Mesendoderm (in vitro differentiated cells): ENCODE measurements at regions not wholly inside any gene's neighbourhood (a gene's known extent, or its start where the extent isn't known, plus 50 kb on each side); places are given as distances from the start of the nearest gene placed in this dataset.

Experiments
- DNase-seq: peaks from one replicate; pipeline ENCODE4 v3.0.0; 2013
- H2AK5ac ChIP-seq: 2 replicates; pipeline ENCODE4 v1.6.1; 2013; ENCODE audit warnings: low read length, inconsistent platforms
- H2BK120ac ChIP-seq: 2 replicates; pipeline ENCODE4 v1.6.1; 2013; ENCODE audit warnings: low read depth, mild to moderate bottlenecking, low read length, moderate library complexity, mixed read lengths
- H2BK15ac ChIP-seq: replicated peaks from 2 replicates; pipeline ENCODE4 v1.6.1; 2013; ENCODE audit warnings: low read depth, mild to moderate bottlenecking, moderate library complexity
- H2BK5ac ChIP-seq: 2 replicates; pipeline ENCODE4 v1.6.1; 2013; ENCODE audit warnings: low read length, inconsistent platforms
- H3K18ac ChIP-seq: 2 replicates; pipeline ENCODE4 v1.6.1; 2013; ENCODE audit warnings: mild to moderate bottlenecking, low read length, mixed read lengths
- H3K23ac ChIP-seq: one replicate; pipeline ENCODE4 v1.6.1; 2013; ENCODE audit warnings: low read length
- H3K27ac ChIP-seq: 2 replicates; pipeline ENCODE4 v1.5.1; 2013; ENCODE audit warnings: low read depth, mild to moderate bottlenecking, inconsistent platforms, low read length, moderate library complexity
- H3K27me3 ChIP-seq: 2 replicates; pipeline ENCODE4 v1.6.1; 2013; ENCODE audit warnings: low read length, control low read depth, mild to moderate bottlenecking, inconsistent platforms; ENCODE audit not compliant: insufficient read depth, poor library complexity
- H3K36me3 ChIP-seq: 2 replicates; pipeline ENCODE4 v1.6.1; 2013; ENCODE audit warnings: low read length, inconsistent platforms; ENCODE audit not compliant: control insufficient read depth, insufficient read depth
- H3K4ac ChIP-seq: one replicate; pipeline ENCODE4 v1.6.1; 2013; ENCODE audit warnings: low read depth, mild to moderate bottlenecking, low read length, moderate library complexity
- H3K4me1 ChIP-seq: 2 replicates; pipeline ENCODE4 v1.6.1; 2013; ENCODE audit warnings: low read depth, low read length, inconsistent platforms; ENCODE audit not compliant: control insufficient read depth
- H3K4me2 ChIP-seq: 2 replicates; pipeline ENCODE4 v1.6.1; 2013; ENCODE audit warnings: low read length
- H3K4me3 ChIP-seq: 2 replicates; pipeline ENCODE4 v1.5.1; 2013; ENCODE audit warnings: mild to moderate bottlenecking, low read length
- H3K56ac ChIP-seq: one replicate; pipeline ENCODE4 v1.6.1; 2013; ENCODE audit warnings: low read length
- H3K79me1 ChIP-seq: 2 replicates; pipeline ENCODE4 v1.6.1; 2013; ENCODE audit warnings: low read length, inconsistent platforms
- H3K79me2 ChIP-seq: 2 replicates; pipeline ENCODE4 v1.6.1; 2013; ENCODE audit warnings: mild to moderate bottlenecking, low read length; ENCODE audit not compliant: control insufficient read depth, insufficient read depth
- H3K9ac ChIP-seq: 2 replicates; pipeline ENCODE4 v1.6.1; 2013; ENCODE audit warnings: low read length, inconsistent platforms
- H4K5ac ChIP-seq: one replicate; pipeline ENCODE4 v1.6.1; 2013; ENCODE audit warnings: low read length
- H4K8ac ChIP-seq: one replicate; pipeline ENCODE4 v1.6.1; 2013; ENCODE audit warnings: low read depth, mild to moderate bottlenecking, control low read depth, low read length, moderate library complexity
- WGBS: extraction: QIAGEN DNeasy Blood & Tissue Kit; methylation state at CpG from one replicate; pipeline ENCODE4 v1.1.7; 2013; ENCODE audit warnings: low lambda C conversion rate, missing lambda C conversion rate; ENCODE audit not compliant: insufficient coverage; ENCODE audit errors: extremely low coverage; 5-methylcytosine and 5-hydroxymethylcytosine counted together

DNA sequence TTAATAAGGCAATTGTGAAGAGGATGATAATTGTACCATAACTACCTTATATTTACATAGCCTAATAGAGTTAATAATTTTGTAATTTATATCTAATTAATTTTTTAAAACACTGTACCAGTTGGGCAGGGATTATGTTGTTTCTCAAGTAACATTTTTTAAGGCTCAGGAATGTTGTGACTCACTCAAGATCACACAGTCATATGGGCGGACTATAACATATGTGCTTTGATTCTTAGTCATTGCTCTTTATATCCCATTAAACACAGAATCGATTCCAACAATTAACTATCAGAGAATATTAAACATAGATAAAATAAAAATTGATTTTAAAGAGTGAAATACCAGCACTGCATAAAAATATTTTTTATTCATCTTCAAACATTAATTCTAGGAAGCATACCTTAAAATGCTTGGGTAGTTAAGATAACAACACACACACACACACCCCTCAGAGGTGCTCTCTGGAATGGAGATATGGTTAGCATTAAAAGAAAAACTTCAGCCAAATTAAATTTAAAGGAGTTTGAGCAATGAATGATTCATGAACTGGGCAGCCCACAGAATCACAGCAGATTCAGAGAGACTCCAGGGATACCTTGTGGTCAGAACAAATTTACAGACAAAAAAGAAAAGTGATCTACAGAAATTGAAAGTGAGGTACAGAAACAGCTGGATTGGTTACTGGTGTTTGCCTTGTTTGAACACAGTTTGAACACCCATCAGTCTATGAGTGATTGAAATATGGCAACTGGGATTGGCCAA, 869.4 kb upstream of the ID2 start:
- Histone ChIP-seq H3K4me3 (no peak overlapping the region), H2BK15ac (no peak overlapping the region), H2BK5ac (no peak overlapping the region), H3K56ac (no peak overlapping the region), H4K8ac (no peak overlapping the region), H3K79me1 (no peaks in the 10 kb centered on the region), H3K4ac (no peak overlapping the region), H3K23ac (no peak overlapping the region), H3K18ac (no peak overlapping the region), H3K36me3 (no peaks in the 10 kb centered on the region), H3K4me1 (no peaks in the 10 kb centered on the region), H2BK120ac (no peak overlapping the region), H3K27ac (no peak overlapping the region), H3K9ac (no peak overlapping the region), H4K5ac (no peak overlapping the region), H3K4me2 (no peak overlapping the region), H2AK5ac (no peak overlapping the region), H3K79me2 (no peaks in the 10 kb centered on the region), H3K27me3 (no peaks in the 10 kb centered on the region)
- no CpG with 5 or more reads among the region's 2 CpGs for WGBS
- no peak for DNase-seq

- Histone ChIP-seq H3K4ac (no peak overlapping the region), H3K4me3 (no peak overlapping the region), H3K9ac (no peak overlapping the region), H3K23ac (no peak overlapping the region), H3K4me1 (no peaks in the 10 kb centered on the region), H3K36me3 (no peaks in the 10 kb centered on the region), H3K79me1 (no peaks in the 10 kb centered on the region), H2BK15ac (no peak overlapping the region), H3K79me2 (no peaks in the 10 kb centered on the region), H4K5ac (no peak overlapping the region), H3K27me3 (no peaks in the 10 kb centered on the region), H4K8ac (no peak overlapping the region), H3K27ac (no peak overlapping the region), H2BK5ac (no peak overlapping the region), H3K18ac (no peak overlapping the region), H3K56ac (no peak overlapping the region), H2AK5ac (no peak overlapping the region), H3K4me2 (no peak overlapping the region), H2BK120ac (no peak overlapping the region)
- DNase-seq: no peak
- no CpG with 5 or more reads among the region's 9 CpGs for WGBS
Observed at GRCh38 chr2:7813541-7814292, 868.1 kb upstream of the ID2 start.

- no peaks in the 10 kb centered on the region for H3K79me1 ChIP-seq
- no peak overlapping the region for H2AK5ac ChIP-seq
- no peak overlapping the region for H2BK120ac ChIP-seq
- no peak overlapping the region for H3K56ac ChIP-seq
- no peak overlapping the region for H2BK5ac ChIP-seq
- no peak overlapping the region for H4K8ac ChIP-seq
- no peaks in the 10 kb centered on the region for H3K36me3 ChIP-seq
- no CpG with 5 or more reads among the region's 3 CpGs for WGBS
- DNase-seq: no peak
- H3K4me1 ChIP-seq: no peaks in the 10 kb centered on the region
- H3K9ac ChIP-seq: no peak overlapping the region
- no peak overlapping the region for H3K18ac ChIP-seq
- H2BK15ac ChIP-seq: no peak overlapping the region
- no peaks in the 10 kb centered on the region for H3K79me2 ChIP-seq
- H3K27ac ChIP-seq: no peak overlapping the region
- no peak overlapping the region for H4K5ac ChIP-seq
- no peaks in the 10 kb centered on the region for H3K27me3 ChIP-seq
- no peak overlapping the region for H3K4ac ChIP-seq
- H3K4me2 ChIP-seq: no peak overlapping the region
- no peak overlapping the region for H3K23ac ChIP-seq
- H3K4me3 ChIP-seq: no peak overlapping the region
Observed at GRCh38 chr2:7815726-7816125, 866.1 kb upstream of the ID2 start.

- no CpG with 5 or more reads among the region's 7 CpGs for WGBS
- no peak overlapping the region for H2BK120ac ChIP-seq
Observed at GRCh38 chr2:7816233-7816632, 865.6 kb upstream of the ID2 start.

GRCh38 chr2:7816944-7817343, 864.9 kb upstream of the ID2 start:
- no peak overlapping the region for H4K5ac ChIP-seq
- no peaks in the 10 kb centered on the region for H3K27me3 ChIP-seq
- no CpG with 5 or more reads among the region's 2 CpGs for WGBS
- H2AK5ac ChIP-seq: no peak overlapping the region
- H4K8ac ChIP-seq: no peak overlapping the region
- no peak overlapping the region for H3K18ac ChIP-seq
- no peak overlapping the region for H3K4ac ChIP-seq
- no peak overlapping the region for H2BK120ac ChIP-seq
- no peak overlapping the region for H2BK15ac ChIP-seq
- no peaks in the 10 kb centered on the region for H3K36me3 ChIP-seq
- no peak overlapping the region for H3K23ac ChIP-seq
- no peak for DNase-seq
- no peak overlapping the region for H3K27ac ChIP-seq
- H3K4me1 ChIP-seq: no peaks in the 10 kb centered on the region
- no peak overlapping the region for H2BK5ac ChIP-seq
- H3K79me2 ChIP-seq: no peaks in the 10 kb centered on the region
- no peak overlapping the region for H3K4me2 ChIP-seq
- H3K56ac ChIP-seq: no peak overlapping the region
- H3K4me3 ChIP-seq: no peak overlapping the region
- H3K79me1 ChIP-seq: no peaks in the 10 kb centered on the region
- no peak overlapping the region for H3K9ac ChIP-seq

More at GRCh38 chr2:7816233-7816632, 865.6 kb upstream of the ID2 start:
- no peak for DNase-seq
- Histone ChIP-seq H3K4me3 (no peak overlapping the region), H3K79me2 (no peaks in the 10 kb centered on the region), H3K56ac (no peak overlapping the region), H3K4ac (no peak overlapping the region), H2BK5ac (no peak overlapping the region), H3K27ac (no peak overlapping the region), H4K8ac (no peak overlapping the region), H3K4me2 (no peak overlapping the region), H3K36me3 (no peaks in the 10 kb centered on the region), H2AK5ac (no peak overlapping the region), H4K5ac (no peak overlapping the region), H3K23ac (no peak overlapping the region), H3K79me1 (no peaks in the 10 kb centered on the region), H3K27me3 (no peaks in the 10 kb centered on the region), H2BK15ac (no peak overlapping the region), H3K4me1 (no peaks in the 10 kb centered on the region), H3K9ac (no peak overlapping the region), H3K18ac (no peak overlapping the region)
